RWPE2 (cell line): ENCODE measurements at regions not wholly inside any gene's neighbourhood (a gene's known extent, or its start where the extent isn't known, plus 50 kb on each side); places are given as distances from the start of the nearest gene placed in this dataset.

Source experiments
- ATAC-seq: fragments of 200-7000 bp; cut with Tn5 transposase; 3 replicates; pipeline ENCODE4 v1.9.1; 2021; ENCODE audit warnings: low read depth
- DNase-seq: peaks from one replicate; pipeline ENCODE4 v3.0.0-alpha.2; 2020; ENCODE audit warnings: low spot score
- H3K27ac ChIP-seq: fragments of 450-650 bp; 2 replicates; pipeline ENCODE4 v1.5.1; 2017; ENCODE audit warnings: mild to moderate bottlenecking; ENCODE audit not compliant: poor library complexity, severe bottlenecking
- H3K27me3 ChIP-seq: fragments of 250-450 bp; sonication (Bioruptor Pico); 2 replicates; pipeline ENCODE4 v1.5.1; 2021; ENCODE audit warnings: mild to moderate bottlenecking, moderate library complexity; ENCODE audit not compliant: insufficient read depth, poor library complexity, severe bottlenecking
- H3K36me3 ChIP-seq: fragments of 250-450 bp; sonication (Bioruptor Pico); 2 replicates; pipeline ENCODE4 v1.5.1; 2020; ENCODE audit warnings: low read depth, mild to moderate bottlenecking, moderate library complexity
- H3K4me1 ChIP-seq: fragments of 250-450 bp; sonication (Bioruptor Pico); 2 replicates; pipeline ENCODE4 v1.5.1; 2021; ENCODE audit warnings: mild to moderate bottlenecking, moderate library complexity; ENCODE audit not compliant: insufficient read depth, poor library complexity, severe bottlenecking
- H3K4me3 ChIP-seq: fragments of 250-450 bp; sonication (Bioruptor Pico); 2 replicates; pipeline ENCODE4 v1.5.1; 2021; ENCODE audit warnings: mild to moderate bottlenecking, moderate library complexity; ENCODE audit not compliant: severe bottlenecking
- H3K9me3 ChIP-seq: fragments of 250-450 bp; sonication (Bioruptor Pico); 2 replicates; pipeline ENCODE4 v1.5.1; 2021; ENCODE audit warnings: mild to moderate bottlenecking, moderate library complexity; ENCODE audit not compliant: severe bottlenecking
- CTCF ChIP-seq: fragments of 450-650 bp; IDR thresholded peaks from one replicate; pipeline ENCODE4 v1.5.1; 2017; ENCODE audit warnings: mild to moderate bottlenecking, moderate library complexity; ENCODE audit not compliant: poor library complexity, severe bottlenecking

GRCh38 chr4:3818371-3818770 is 52.2 kb downstream of the ADRA2C start:
- no peaks in the 10 kb centered on the region for H3K4me1 ChIP-seq
- H3K27ac ChIP-seq: no peak overlapping the region
- no peak overlapping the region for H3K4me3 ChIP-seq
- no peaks in the 10 kb centered on the region for H3K27me3 ChIP-seq
- no peak for ATAC-seq
- H3K9me3 ChIP-seq: no peaks in the 10 kb centered on the region
- H3K36me3 ChIP-seq: no peaks in the 10 kb centered on the region
- no peak for TF ChIP-seq CTCF
- DNase-seq: no peak

GRCh38 chr4:3819210-3819919 is 53.2 kb downstream of the ADRA2C start:
- TF ChIP-seq CTCF: no peak
- Histone ChIP-seq H3K27me3 (no peaks in the 10 kb centered on the region), H3K9me3 (no peaks in the 10 kb centered on the region), H3K27ac (no peak overlapping the region), H3K36me3 (no peaks in the 10 kb centered on the region), H3K4me3 (no peak overlapping the region), H3K4me1 (no peaks in the 10 kb centered on the region)
- ATAC-seq (no peak), DNase-seq (no peak)

- Histone ChIP-seq H3K27ac (no peak overlapping the region), H3K36me3 (no peaks in the 10 kb centered on the region), H3K27me3 (no peaks in the 10 kb centered on the region), H3K4me1 (no peaks in the 10 kb centered on the region), H3K4me3 (no peak overlapping the region), H3K9me3 (no peaks in the 10 kb centered on the region)
- no peak for ATAC-seq
- no peak for DNase-seq
- TF ChIP-seq CTCF: no peak
Measured at GRCh38 chr4:3820016-3820805, 54.0 kb downstream of the ADRA2C start.

DNA sequence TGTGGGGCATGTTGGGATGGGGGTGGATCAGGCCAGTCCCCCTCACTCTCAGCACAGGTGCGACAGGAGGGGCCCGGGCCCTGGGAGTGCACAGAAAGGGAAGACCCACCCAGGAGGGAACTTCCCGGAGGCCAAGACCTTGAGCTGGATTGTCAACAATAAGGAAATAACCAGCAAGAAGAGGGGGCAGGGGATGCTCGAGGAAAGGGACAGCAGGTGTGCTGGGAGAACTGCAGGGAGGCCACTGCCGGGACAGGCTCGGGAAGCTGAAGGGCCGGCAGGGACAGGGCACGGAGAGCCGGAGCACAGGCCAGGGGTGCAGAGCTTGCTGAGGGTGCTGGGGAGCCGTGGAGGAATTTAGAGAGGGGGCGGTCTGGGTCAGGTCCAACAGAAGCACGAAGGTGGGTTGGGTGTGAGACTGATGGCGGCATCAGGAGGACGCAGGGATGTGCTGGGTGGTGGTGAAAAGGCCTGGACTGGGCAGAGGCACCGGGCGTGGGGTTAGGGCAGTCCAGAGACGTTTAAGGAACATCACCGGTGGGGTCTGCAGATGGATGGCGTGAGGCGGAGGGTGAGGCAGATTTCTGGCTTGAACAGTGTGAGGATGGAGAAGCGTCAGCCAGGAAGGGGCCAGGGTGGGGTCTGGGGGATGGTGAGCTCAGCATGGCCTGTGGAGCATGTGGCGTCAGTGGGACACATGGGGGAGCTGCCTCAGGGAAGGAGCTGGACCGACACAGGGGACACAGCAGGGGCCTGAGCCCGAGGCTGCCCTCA is 54.8 kb downstream of the ADRA2C start:
- Histone ChIP-seq H3K4me3 (no peak overlapping the region), H3K9me3 (no peaks in the 10 kb centered on the region), H3K27ac (no peak overlapping the region), H3K27me3 (no peaks in the 10 kb centered on the region), H3K36me3 (no peaks in the 10 kb centered on the region), H3K4me1 (no peaks in the 10 kb centered on the region)
- ATAC-seq (no peak), DNase-seq (no peak)
- no peak for TF ChIP-seq CTCF
